ENCODE measurements at regions not wholly inside any gene's neighbourhood (a gene's known extent, or its start where the extent isn't known, plus 50 kb on each side); places are given as distances from the start of the nearest gene placed in this dataset.

- TF ChIP-seq ZNF512 (tag; IDR thresholded peaks at IDR 0.05) (no peak), POLR3G (IDR thresholded peaks at IDR 0.05; ENCODE audit: extremely low read depth, insufficient read length, insufficient replicate concordance) (no peak)
Measured at GRCh38 chr2:220162320-220162719, 534.9 kb downstream of the SLC4A3 start (continued).

GRCh38 chr2:220163486-220163885, 536.1 kb downstream of the SLC4A3 start:
- POLR2A ChIA-PET: no interaction called here
- WGBS (ENCODE audit: insufficient coverage, low coverage, missing lambda C conversion rate): 0% methylated on average over 2 of the region's 2 CpGs
- H4K20me1 ChIP-seq (replicated peaks; ENCODE audit: control insufficient read depth, insufficient read depth, low read length): no peaks in the 10 kb centered on the region
- no peak overlapping the region for H3K9ac ChIP-seq (ENCODE audit: insufficient read depth in 1 of 2, low read depth in 2 of 2, low read length in 2 of 2)
- no TSS peak for BruUV-seq (replicated peaks)
- H3K9me1 ChIP-seq (ENCODE audit: control insufficient read depth, insufficient read depth, low read length): no peaks in the 10 kb centered on the region
- FAIRE-seq (no peak), DNase-seq (ENCODE audit: extremely low read depth in 1 of 4, low spot score in 3 of 4) (no peak), ATAC-seq (no peak)
- H3K79me2 ChIP-seq (ENCODE audit: control insufficient read depth, insufficient read depth, low read length): no peaks in the 10 kb centered on the region
- no peaks in the 10 kb centered on the region for H3K4me1 ChIP-seq (replicated peaks in 1 of 2; ENCODE audit: control insufficient read depth in 2 of 2, insufficient read depth in 2 of 2, low read length in 2 of 2)
- no peak overlapping the region for H3K27ac ChIP-seq (ENCODE audit: extremely low read depth, low read depth, low read length)
- no peak overlapping the region for H3K4me2 ChIP-seq (ENCODE audit: insufficient read depth, low read length)
- intact Hi-C loops (cut with micrococcal nuclease): no loop called here
- no peaks in the 10 kb centered on the region for H3K27me3 ChIP-seq (ENCODE audit: control insufficient read depth in 2 of 2, insufficient read depth in 2 of 2, low read length in 2 of 2)
- TF ChIP-seq MTA3 (IDR thresholded peaks at IDR 0.05; ENCODE audit: borderline replicate concordance) (no peak), ZNF507 (tag; conservative IDR thresholded peaks at IDR 0.05) (no peak), ZNF282 (CRISPR knock-in tag; IDR thresholded peaks at IDR 0.05) (no peak), SAFB2 (IDR thresholded peaks at IDR 0.05; ENCODE audit: borderline replicate concordance, low read depth, low read length, severe bottlenecking) (no peak), ZNF124 (CRISPR knock-in tag; IDR thresholded peaks at IDR 0.05) (no peak), TEAD2 (tag; IDR thresholded peaks at IDR 0.05) (no peak), GTF2A2 (tag; IDR thresholded peaks at IDR 0.05) (no peak), TFAM (CRISPR knock-in tag; conservative IDR thresholded peaks at IDR 0.05) (no peak), ETS2 (tag; IDR thresholded peaks at IDR 0.05; ENCODE audit: borderline replicate concordance, poor library complexity, severe bottlenecking) (no peak), ARID3A (IDR thresholded peaks at IDR 0.05; ENCODE audit: borderline replicate concordance, low read depth, low read length) (no peak), ZNF511 (CRISPR knock-in tag; IDR thresholded peaks at IDR 0.05) (no peak), TCF7L2 (IDR thresholded peaks at IDR 0.05; ENCODE audit: low read depth, low read length) (no peak), ZNF695 (CRISPR knock-in tag; IDR thresholded peaks at IDR 0.05) (no peak)
- CTCF ChIA-PET (ENCODE audit: low intra/inter-chr PET ratio): no interaction called here
- in situ Hi-C loops (cut with MboI): no loop called here
- H2AFZ ChIP-seq (ENCODE audit: low read depth, low read length): no peak overlapping the region
- H3K36me3 ChIP-seq (ENCODE audit: control insufficient read depth, insufficient read depth, low read length): no peaks in the 10 kb centered on the region
- no peaks in the 10 kb centered on the region for H3K9me3 ChIP-seq (replicated peaks; ENCODE audit: control insufficient read depth, insufficient read depth, low read depth, low read length)
- no peak overlapping the region for H3K4me3 ChIP-seq

Measured in K562 (cell line).